Pancreas (tissue), 10 donors: ENCODE measurements at regions not wholly inside any gene's neighbourhood (a gene's known extent, or its start where the extent isn't known, plus 50 kb on each side); places are given as distances from the start of the nearest gene placed in this dataset.

Experiments used
- ATAC-seq, 4 donors: fragments of 200-7000 bp; cut with Tn5 transposase; one replicate each; pipeline versions ENCODE4 v1.8.0 to v1.9.1; 2020; ENCODE audit warnings: mild to moderate bottlenecking in 4 of 4, moderate library complexity in 4 of 4
- DNase-seq, 6 donors: peaks; one replicate each; pipeline ENCODE4 v3.0.0-alpha.2; 2020
- FAIRE-seq: peaks from 2 replicates; lab custom pipeline; 2012; peaks lifted over from hg19 to GRCh38; lab: Jason Lieb, UNC
- H3K27ac ChIP-seq, 4 donors: fragments of 200-600 bp; sonication (generic); 1 replicate in 3 of 4; 2 replicates in 1 of 4; pipeline versions ENCODE4 v1.5.0 to v1.8.0; 2020
- H3K27me3 ChIP-seq, 4 donors: fragments of 200-600 bp; one replicate each; pipeline ENCODE4 v1.8.0; 2021
- H3K36me3 ChIP-seq, 3 donors: fragments of 200-600 bp; sonication (generic) in 1 of 3; one replicate each; pipeline versions ENCODE4 v1.5.0 to v1.8.0; 2020 to 2021
- H3K4me1 ChIP-seq, 3 donors: fragments of 200-600 bp; one replicate each; pipeline ENCODE4 v1.8.0; 2021
- H3K4me3 ChIP-seq, 4 donors: fragments of 200-600 bp; sonication (generic) in 2 of 4; one replicate each; pipeline versions ENCODE4 v1.5.0 to v1.8.0; 2020 to 2021
- H3K9me3 ChIP-seq, 4 donors: fragments of 200-600 bp; one replicate each; pipeline ENCODE4 v1.8.0; 2021
- WGBS, 2 donors: extraction: QIAGEN DNeasy Blood & Tissue Kit; methylation state at CpG; one replicate each; pipeline ENCODE4 v1.1.7; 2013; 5-methylcytosine and 5-hydroxymethylcytosine counted together
- intact Hi-C, 3 donors: fragments of 100-400 bp; cut with DNase I; formaldehyde crosslinking; loops; one replicate each; pipeline versions ENCODE4 v1.11.1 to v1.14.2; 2022
- TF ChIP-seq, protein P1 (sequence below), 4 donors: fragments of 200-600 bp; sonication (generic) in 3 of 4; IDR thresholded peaks; one replicate each; pipeline versions ENCODE4 v1.5.0 to v1.8.0; 2021; ENCODE audit warnings: antibody characterized with exemption in 4 of 4
- donor health status: healthy with polysubstance abuse.
- donor health status: DM: no; HTN: no; CAD: no; lungs with moderate emphysema.
- donor health status: DM: no; HTN: no; CAD: no.
- donor health status: control.
- donor health status: control.
- donor health status: Bipolar disorder and iron deficiency.
- donor health status: DM: yes; HTN: yes; CAD: no.
- donor health status: DM: no; HTN: no; CAD: no.
- donor health status: DM: no; HTN: no; CAD: no.
- donor health status: DM: yes; HTN: yes; CAD: no.

DNA sequence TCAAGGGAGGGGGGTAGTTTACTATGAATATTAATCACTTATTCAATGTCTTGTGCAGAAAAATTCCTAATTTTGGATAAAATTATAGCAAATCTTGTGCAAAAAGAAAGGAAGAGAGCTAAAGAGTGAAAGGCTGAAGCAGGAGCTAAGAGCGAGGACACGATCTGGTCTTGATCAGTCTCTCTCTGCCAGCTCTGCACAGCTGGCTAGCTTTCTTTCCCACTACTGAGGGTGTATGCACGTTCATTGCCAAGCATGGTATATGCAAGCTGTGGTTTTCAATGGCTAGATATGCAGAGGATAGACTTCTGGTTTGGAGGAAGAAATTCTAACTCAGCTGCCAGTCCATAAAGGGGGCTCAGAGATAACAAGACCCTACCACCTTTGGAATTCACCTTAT lies 297.3 kb downstream of the CYRIA start:
- TF ChIP-seq, protein P1, sequence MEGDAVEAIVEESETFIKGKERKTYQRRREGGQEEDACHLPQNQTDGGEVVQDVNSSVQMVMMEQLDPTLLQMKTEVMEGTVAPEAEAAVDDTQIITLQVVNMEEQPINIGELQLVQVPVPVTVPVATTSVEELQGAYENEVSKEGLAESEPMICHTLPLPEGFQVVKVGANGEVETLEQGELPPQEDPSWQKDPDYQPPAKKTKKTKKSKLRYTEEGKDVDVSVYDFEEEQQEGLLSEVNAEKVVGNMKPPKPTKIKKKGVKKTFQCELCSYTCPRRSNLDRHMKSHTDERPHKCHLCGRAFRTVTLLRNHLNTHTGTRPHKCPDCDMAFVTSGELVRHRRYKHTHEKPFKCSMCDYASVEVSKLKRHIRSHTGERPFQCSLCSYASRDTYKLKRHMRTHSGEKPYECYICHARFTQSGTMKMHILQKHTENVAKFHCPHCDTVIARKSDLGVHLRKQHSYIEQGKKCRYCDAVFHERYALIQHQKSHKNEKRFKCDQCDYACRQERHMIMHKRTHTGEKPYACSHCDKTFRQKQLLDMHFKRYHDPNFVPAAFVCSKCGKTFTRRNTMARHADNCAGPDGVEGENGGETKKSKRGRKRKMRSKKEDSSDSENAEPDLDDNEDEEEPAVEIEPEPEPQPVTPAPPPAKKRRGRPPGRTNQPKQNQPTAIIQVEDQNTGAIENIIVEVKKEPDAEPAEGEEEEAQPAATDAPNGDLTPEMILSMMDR (IDR thresholded peaks at IDR 0.05) = no peak

DNA sequence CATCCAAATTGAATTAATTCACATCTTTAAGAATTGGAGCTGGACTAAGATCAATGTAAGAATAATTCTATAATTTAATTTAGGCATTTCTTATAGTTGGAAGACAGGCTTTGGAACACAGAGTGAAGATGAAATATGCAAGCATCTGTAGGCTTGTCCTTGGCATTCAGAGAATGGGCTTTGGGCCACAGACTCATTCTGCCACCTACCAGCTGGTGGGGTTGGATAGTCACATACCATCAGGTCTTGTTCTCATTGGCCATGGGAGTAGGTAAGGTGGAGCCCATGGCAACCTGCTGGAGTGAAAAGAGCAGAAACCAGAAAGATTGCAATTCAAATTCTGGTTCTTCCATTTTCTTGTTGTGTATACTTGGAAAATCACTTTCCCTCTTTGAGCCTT lies 300.3 kb downstream of the CYRIA start:
- no peak overlapping the region for H3K4me3 ChIP-seq
- TF ChIP-seq, protein P1 (IDR thresholded peaks at IDR 0.05) = no peak
- ATAC-seq (no peak), FAIRE-seq (no peak), DNase-seq (no peak)
- H3K36me3 ChIP-seq = no peaks in the 10 kb centered on the region
- intact Hi-C loops = no loop called here
- no peaks in the 10 kb centered on the region for H3K9me3 ChIP-seq
- H3K27ac ChIP-seq = no peak overlapping the region
- no peaks in the 10 kb centered on the region for H3K4me1 ChIP-seq
- H3K27me3 ChIP-seq = no peaks in the 10 kb centered on the region

More for the DNA sequence above, 297.3 kb downstream of the CYRIA start:
- intact Hi-C loops = no loop called here
- no peaks in the 10 kb centered on the region for H3K4me1 ChIP-seq
- H3K36me3 ChIP-seq = no peaks in the 10 kb centered on the region
- no peak for ATAC-seq
- H3K9me3 ChIP-seq = no peaks in the 10 kb centered on the region
- H3K27me3 ChIP-seq = no peaks in the 10 kb centered on the region
- no peak for FAIRE-seq
- DNase-seq = no peak
- H3K27ac ChIP-seq = no peak overlapping the region
- WGBS, 2 donors = 77 to 94% methylated on average over 3 of the region's 3 CpGs
- H3K4me3 ChIP-seq = no peak overlapping the region

DNA sequence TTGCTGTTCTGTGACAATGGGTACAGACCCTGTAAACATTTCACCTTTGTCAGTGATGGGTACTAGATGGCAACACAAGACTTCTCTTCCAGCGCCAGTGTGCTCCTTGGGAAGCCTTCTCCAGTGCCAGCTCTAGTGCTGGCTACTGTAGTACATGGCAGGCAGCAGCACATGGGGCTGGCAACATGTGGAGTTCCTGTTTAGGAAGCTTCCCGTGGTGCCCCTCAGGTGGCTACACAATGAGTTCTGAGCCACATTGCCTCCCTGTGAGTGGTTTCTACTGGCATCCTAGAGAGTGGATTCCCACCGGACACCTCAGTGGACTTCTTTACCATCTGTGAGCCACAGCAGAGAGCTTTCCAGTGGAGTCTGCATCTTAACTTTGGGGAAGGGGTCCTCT lies 302.1 kb downstream of the CYRIA start:
- FAIRE-seq (no peak), ATAC-seq (no peak), DNase-seq (no peak)
- TF ChIP-seq, protein P1 (IDR thresholded peaks at IDR 0.05) = no peak
- Histone ChIP-seq H3K36me3 (no peaks in the 10 kb centered on the region), H3K9me3 (no peaks in the 10 kb centered on the region), H3K4me3 (no peak overlapping the region), H3K27ac (no peak overlapping the region), H3K4me1 (no peaks in the 10 kb centered on the region), H3K27me3 (no peaks in the 10 kb centered on the region)
- intact Hi-C loops = no loop called here
- 73 to 81% methylated on average over 3 of the region's 3 CpGs for WGBS, 2 donors

DNA sequence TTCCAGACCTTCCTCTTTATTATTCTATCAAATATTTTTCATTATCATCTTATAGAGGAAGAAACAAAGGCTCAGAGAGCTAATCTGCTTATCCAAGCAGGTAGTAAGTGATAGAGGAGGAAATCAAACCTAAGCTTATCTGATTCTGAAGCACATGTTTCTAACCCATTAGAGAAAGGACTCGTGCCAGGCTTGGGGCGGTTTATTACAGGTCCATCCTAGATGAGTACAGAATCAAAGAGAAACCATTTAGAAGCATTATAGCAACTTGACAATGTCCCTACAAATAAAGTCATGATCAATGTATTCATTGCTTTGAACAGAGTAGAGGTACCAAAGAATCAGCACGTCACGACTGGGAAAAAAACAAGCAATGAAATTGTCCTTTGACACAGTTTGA lies 303.0 kb downstream of the CYRIA start:
- 68 to 75% methylated on average over 4 of the region's 4 CpGs for WGBS, 2 donors
- no peak for DNase-seq
- TF ChIP-seq, protein P1 (IDR thresholded peaks at IDR 0.05) = no peak
- intact Hi-C loops = no loop called here
- no peak overlapping the region for H3K4me3 ChIP-seq
- H3K36me3 ChIP-seq = no peaks in the 10 kb centered on the region
- H3K4me1 ChIP-seq = no peaks in the 10 kb centered on the region
- FAIRE-seq = no peak
- no peak overlapping the region for H3K27ac ChIP-seq
- no peaks in the 10 kb centered on the region for H3K9me3 ChIP-seq
- H3K27me3 ChIP-seq = no peaks in the 10 kb centered on the region
- ATAC-seq = no peak

DNA sequence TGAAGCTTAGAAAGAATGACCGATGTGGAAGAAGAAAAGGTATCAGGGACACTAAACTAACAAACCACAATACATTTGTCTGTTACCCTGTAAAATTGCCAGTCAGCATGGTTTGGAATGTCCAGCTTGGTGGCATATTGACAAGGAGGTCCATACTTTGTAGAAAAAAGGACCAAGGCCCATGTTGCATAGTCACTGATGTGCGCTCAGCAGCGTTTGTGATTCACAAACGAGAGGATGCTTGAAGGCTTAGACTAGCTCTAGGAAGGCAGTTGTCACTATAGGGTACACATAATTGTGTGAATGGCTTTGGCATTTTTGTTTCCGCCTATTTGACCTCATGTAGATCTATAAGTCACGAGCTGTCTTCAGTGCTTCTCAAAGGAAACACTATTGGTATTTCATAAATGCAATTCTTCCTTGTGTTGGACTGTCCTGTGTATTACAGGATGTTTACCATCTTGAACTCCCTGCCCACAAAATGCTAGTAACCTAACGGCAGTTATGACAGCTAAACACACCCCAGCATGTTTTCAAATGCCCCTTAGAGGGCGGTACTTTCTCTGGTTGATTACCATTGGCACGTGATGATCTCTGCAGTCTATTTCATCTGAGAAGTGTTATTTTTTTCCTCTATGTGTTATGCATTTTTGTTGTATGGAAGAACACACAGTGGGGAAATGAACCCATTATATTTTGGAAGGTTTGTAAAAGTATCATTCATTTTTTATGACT lies 304.2 kb downstream of the CYRIA start:
- TF ChIP-seq, protein P1 (IDR thresholded peaks at IDR 0.05) = no peak
- no peak for ATAC-seq
- Histone ChIP-seq H3K9me3 (no peaks in the 10 kb centered on the region), H3K36me3 (no peaks in the 10 kb centered on the region), H3K4me3 (no peak overlapping the region), H3K27ac (no peak overlapping the region), H3K4me1 (no peaks in the 10 kb centered on the region), H3K27me3 (no peaks in the 10 kb centered on the region)
- intact Hi-C loops = no loop called here
- FAIRE-seq = no peak
- no peak for DNase-seq
- WGBS, 2 donors = 69 to 75% methylated on average over 9 of the region's 9 CpGs
